ENCODE measurements at regions not wholly inside any gene's neighbourhood (a gene's known extent, or its start where the extent isn't known, plus 50 kb on each side); places are given as distances from the start of the nearest gene placed in this dataset.

DNA sequence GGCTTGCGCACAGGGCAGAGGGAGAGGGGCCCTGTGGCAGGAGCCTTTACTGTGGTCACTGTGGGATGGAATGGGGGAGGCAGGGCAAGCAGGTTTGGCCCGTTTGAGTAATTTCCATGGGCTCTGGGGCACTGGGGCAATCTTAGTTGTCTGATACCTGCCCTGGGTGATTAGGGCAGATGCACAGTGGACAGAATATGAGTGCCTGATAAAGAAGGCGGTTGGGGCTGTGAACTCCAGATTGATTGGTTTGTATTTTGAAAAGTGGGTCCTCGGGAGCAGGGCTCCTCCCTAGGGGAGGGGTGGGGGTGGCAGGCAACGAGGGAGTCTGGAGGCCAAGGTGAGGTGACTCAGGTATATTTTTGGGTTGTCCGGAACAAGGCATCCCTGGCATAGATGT is 247.5 kb downstream of the NSG2 start:
- TF ChIP-seq, protein P1, sequence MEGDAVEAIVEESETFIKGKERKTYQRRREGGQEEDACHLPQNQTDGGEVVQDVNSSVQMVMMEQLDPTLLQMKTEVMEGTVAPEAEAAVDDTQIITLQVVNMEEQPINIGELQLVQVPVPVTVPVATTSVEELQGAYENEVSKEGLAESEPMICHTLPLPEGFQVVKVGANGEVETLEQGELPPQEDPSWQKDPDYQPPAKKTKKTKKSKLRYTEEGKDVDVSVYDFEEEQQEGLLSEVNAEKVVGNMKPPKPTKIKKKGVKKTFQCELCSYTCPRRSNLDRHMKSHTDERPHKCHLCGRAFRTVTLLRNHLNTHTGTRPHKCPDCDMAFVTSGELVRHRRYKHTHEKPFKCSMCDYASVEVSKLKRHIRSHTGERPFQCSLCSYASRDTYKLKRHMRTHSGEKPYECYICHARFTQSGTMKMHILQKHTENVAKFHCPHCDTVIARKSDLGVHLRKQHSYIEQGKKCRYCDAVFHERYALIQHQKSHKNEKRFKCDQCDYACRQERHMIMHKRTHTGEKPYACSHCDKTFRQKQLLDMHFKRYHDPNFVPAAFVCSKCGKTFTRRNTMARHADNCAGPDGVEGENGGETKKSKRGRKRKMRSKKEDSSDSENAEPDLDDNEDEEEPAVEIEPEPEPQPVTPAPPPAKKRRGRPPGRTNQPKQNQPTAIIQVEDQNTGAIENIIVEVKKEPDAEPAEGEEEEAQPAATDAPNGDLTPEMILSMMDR (IDR thresholded peaks at IDR 0.05 in 4 of 5, conservative IDR thresholded peaks at IDR 0.05 in 1 of 5) = no peak
- no peak for TF ChIP-seq POLR2A (IDR thresholded peaks at IDR 0.05)

Data from gastrocnemius medialis (tissue), 4 donors.